GM21825 (cell line): ENCODE measurements at regions not wholly inside any gene's neighbourhood (a gene's known extent, or its start where the extent isn't known, plus 50 kb on each side); places are given as distances from the start of the nearest gene placed in this dataset.
"Not testable (repeated sequence)": the region's sequence is repeated elsewhere in the genome, so short reads cannot be mapped to it uniquely, and the experiment has no call there.

Experiments used
- ATAC-seq: cut with Tn5 transposase; IDR thresholded peaks from one replicate; pipeline ENCODE4 v1.9.1; 2021; ENCODE audit warnings: mild to moderate bottlenecking, moderate library complexity; ENCODE audit not compliant: unreplicated experiment

- ATAC-seq = no peak
Measured at GRCh38 chr4:24369507-24370029, 214.8 kb downstream of the DHX15 start.

GRCh38 chr4:24368801-24369200 is 215.6 kb downstream of the DHX15 start:
- no peak for ATAC-seq

- ATAC-seq = no peak
Measured at GRCh38 chr4:24364852-24365251, 219.5 kb downstream of the DHX15 start.

GRCh38 chr4:24364249-24364648 is 220.1 kb downstream of the DHX15 start:
- no peak for ATAC-seq

- ATAC-seq = no peak
Measured at GRCh38 chr4:24363751-24364150, 220.6 kb downstream of the DHX15 start.

- no peak for ATAC-seq
Measured at GRCh38 chr4:24352112-24352511, 232.2 kb downstream of the DHX15 start.

GRCh38 chr4:24349168-24349996 is 235.0 kb downstream of the DHX15 start:
- ATAC-seq = not testable (repeated sequence)

- no peak for ATAC-seq
Measured at GRCh38 chr4:24339260-24339659, 245.1 kb downstream of the DHX15 start.

- ATAC-seq = no peak
Measured at GRCh38 chr4:24337451-24338190, 246.7 kb downstream of the DHX15 start.

GRCh38 chr4:24335616-24336015 is 248.7 kb downstream of the DHX15 start:
- no peak for ATAC-seq

GRCh38 chr4:24334906-24335305 is 249.4 kb downstream of the DHX15 start:
- ATAC-seq = no peak

GRCh38 chr4:24330573-24330972 is 253.8 kb downstream of the DHX15 start:
- no peak for ATAC-seq

- ATAC-seq = no peak
Measured at GRCh38 chr4:24330172-24330571, 254.2 kb downstream of the DHX15 start.

- ATAC-seq = no peak
Measured at GRCh38 chr4:24328711-24329110, 255.6 kb downstream of the DHX15 start.

- ATAC-seq = no peak
Measured at GRCh38 chr4:24328310-24328709, 256.0 kb downstream of the DHX15 start.

GRCh38 chr4:24322995-24323394 is 261.4 kb downstream of the DHX15 start:
- no peak for ATAC-seq

- no peak for ATAC-seq
Measured at GRCh38 chr4:24322511-24322910, 261.8 kb downstream of the DHX15 start.

- no peak for ATAC-seq
Measured at GRCh38 chr4:24321616-24322015, 262.7 kb downstream of the DHX15 start.

GRCh38 chr4:24321131-24321530 is 263.2 kb downstream of the DHX15 start:
- no peak for ATAC-seq

GRCh38 chr4:24319387-24319786 is 265.0 kb downstream of the DHX15 start:
- no peak for ATAC-seq

- no peak for ATAC-seq
Measured at GRCh38 chr4:24315056-24315455, 269.3 kb downstream of the DHX15 start.
